Liver (tissue), 8 donors: ENCODE measurements at regions not wholly inside any gene's neighbourhood (a gene's known extent, or its start where the extent isn't known, plus 50 kb on each side); places are given as distances from the start of the nearest gene placed in this dataset.

Experiments used
- DNase-seq: peaks from one replicate; pipeline ENCODE4 v3.0.0-alpha.2; 2017; ENCODE audit warnings: low spot score
- H3K27ac ChIP-seq, 2 donors: one replicate each; pipeline ENCODE4 v1.7.0; 2013; ENCODE audit warnings: inconsistent platforms in 2 of 2, low read length in 2 of 2, control low read depth in 1 of 2, low read depth in 1 of 2, mild to moderate bottlenecking in 1 of 2
- H3K27me3 ChIP-seq, 4 donors: one replicate each; pipeline versions ENCODE4 v1.6.1 to v1.7.0; 2013; ENCODE audit warnings: low read length in 3 of 4, inconsistent platforms in 1 of 4, mild to moderate bottlenecking in 1 of 4, moderate library complexity in 1 of 4; ENCODE audit not compliant: control insufficient read depth in 4 of 4, insufficient read depth in 4 of 4
- H3K36me3 ChIP-seq, 4 donors: one replicate each; pipeline versions ENCODE4 v1.6.1 to v1.7.0; 2013; ENCODE audit warnings: low read length in 3 of 4, mild to moderate bottlenecking in 3 of 4, low read depth in 1 of 4, moderate library complexity in 1 of 4; ENCODE audit not compliant: control insufficient read depth in 4 of 4, insufficient read depth in 3 of 4
- H3K4me1 ChIP-seq, 4 donors: one replicate each; pipeline versions ENCODE4 v1.6.1 to v1.7.0; 2013; ENCODE audit warnings: low read length in 3 of 4, mild to moderate bottlenecking in 3 of 4, moderate library complexity in 1 of 4; ENCODE audit not compliant: control insufficient read depth in 4 of 4, insufficient read depth in 4 of 4
- H3K4me3 ChIP-seq, 3 donors: one replicate each; pipeline versions ENCODE4 v1.6.1 to v1.7.0; 2013; ENCODE audit warnings: low read length in 3 of 3, control low read depth in 1 of 3, low read depth in 1 of 3, mild to moderate bottlenecking in 1 of 3
- H3K9ac ChIP-seq, 2 donors: one replicate each; pipeline ENCODE4 v1.7.0; 2013; ENCODE audit warnings: low read length in 2 of 2, mild to moderate bottlenecking in 2 of 2, moderate library complexity in 2 of 2, control low read depth in 1 of 2, low read depth in 1 of 2
- H3K9me3 ChIP-seq, 4 donors: one replicate each; pipeline versions ENCODE4 v1.6.1 to v1.7.0; 2013; ENCODE audit warnings: low read length in 3 of 4; ENCODE audit not compliant: control insufficient read depth in 4 of 4
- EGR1 ChIP-seq, 2 donors: IDR thresholded peaks; 2 replicates each; pipeline ENCODE4 v1.6.1; 2016 to 2018; ENCODE audit warnings: antibody characterized with exemption in 2 of 2, low read depth in 2 of 2
- FOXA1 ChIP-seq: IDR thresholded peaks from 2 replicates; pipeline ENCODE4 v1.6.1; 2016; ENCODE audit warnings: antibody characterized with exemption
- FOXA2 ChIP-seq: IDR thresholded peaks from 2 replicates; pipeline ENCODE4 v1.6.1; 2016; ENCODE audit warnings: antibody characterized with exemption
- GABPA ChIP-seq, 2 donors: IDR thresholded peaks in 1 of 2; conservative IDR thresholded peaks in 1 of 2; 2 replicates each; pipeline ENCODE4 v1.6.1; 2016; ENCODE audit warnings: antibody characterized with exemption in 2 of 2, mild to moderate bottlenecking in 1 of 2, moderate library complexity in 1 of 2
- HNF4A ChIP-seq, 2 donors: conservative IDR thresholded peaks; 2 replicates each; pipeline ENCODE4 v1.6.1; 2016; ENCODE audit warnings: antibody characterized with exemption in 2 of 2, mild to moderate bottlenecking in 2 of 2
- HNF4G ChIP-seq: IDR thresholded peaks from 2 replicates; pipeline ENCODE4 v1.6.1; 2016; ENCODE audit warnings: antibody characterized with exemption
- JUND ChIP-seq, 2 donors: IDR thresholded peaks; 2 replicates each; pipeline ENCODE4 v1.6.1; 2016; ENCODE audit warnings: antibody characterized with exemption in 2 of 2
- NR2F2 ChIP-seq: IDR thresholded peaks from 2 replicates; pipeline ENCODE4 v1.6.1; 2016; ENCODE audit warnings: antibody characterized with exemption
- RAD21 ChIP-seq, 2 donors: IDR thresholded peaks; 2 replicates each; pipeline ENCODE4 v1.6.1; 2016; ENCODE audit warnings: antibody characterized with exemption in 2 of 2, mild to moderate bottlenecking in 2 of 2
- RXRA ChIP-seq, 2 donors: IDR thresholded peaks; 2 replicates each; pipeline ENCODE4 v1.6.1; 2017 to 2018; ENCODE audit warnings: antibody characterized with exemption in 2 of 2, mild to moderate bottlenecking in 1 of 2
- SP1 ChIP-seq: IDR thresholded peaks from 2 replicates; pipeline ENCODE4 v1.6.1; 2018; ENCODE audit warnings: antibody characterized with exemption, mild to moderate bottlenecking
- TAF1 ChIP-seq: conservative IDR thresholded peaks from 2 replicates; pipeline ENCODE4 v1.6.1; 2016; ENCODE audit warnings: antibody characterized with exemption, mild to moderate bottlenecking
- YY1 ChIP-seq: IDR thresholded peaks from 2 replicates; pipeline ENCODE4 v1.6.1; 2016; ENCODE audit warnings: antibody characterized with exemption, mild to moderate bottlenecking
- WGBS: extraction: QIAGEN DNeasy Blood & Tissue Kit; methylation state at CpG from one replicate; pipeline ENCODE4 v1.1.7; 2013; 5-methylcytosine and 5-hydroxymethylcytosine counted together
- TF ChIP-seq, protein P1 (sequence below): fragments of 150-350 bp; IDR thresholded peaks from 2 replicates; pipeline ENCODE4 v1.5.1; 2017; ENCODE audit warnings: improper control_type of control experiment, low read depth, low read length; ENCODE audit not compliant: missing input control
- TF ChIP-seq, protein P2 (sequence below): IDR thresholded peaks from 2 replicates; pipeline ENCODE4 v1.6.1; 2016; ENCODE audit warnings: antibody characterized with exemption, mild to moderate bottlenecking
- TF ChIP-seq, protein P3 (sequence below): IDR thresholded peaks from 2 replicates; pipeline ENCODE4 v1.6.1; 2016; ENCODE audit warnings: antibody characterized with exemption
- TF ChIP-seq, protein P4 (sequence below): IDR thresholded peaks from 2 replicates; pipeline ENCODE4 v1.6.1; 2016; ENCODE audit warnings: antibody characterized with exemption
- TF ChIP-seq, protein P5 (sequence below): IDR thresholded peaks from 2 replicates; pipeline ENCODE4 v1.6.1; 2016; ENCODE audit warnings: antibody characterized with exemption
- donor health status: healthy.
- donor health status: healthy.
- donor health status: healthy.
- donor health status: healthy.
- donor health status: healthy.

DNA sequence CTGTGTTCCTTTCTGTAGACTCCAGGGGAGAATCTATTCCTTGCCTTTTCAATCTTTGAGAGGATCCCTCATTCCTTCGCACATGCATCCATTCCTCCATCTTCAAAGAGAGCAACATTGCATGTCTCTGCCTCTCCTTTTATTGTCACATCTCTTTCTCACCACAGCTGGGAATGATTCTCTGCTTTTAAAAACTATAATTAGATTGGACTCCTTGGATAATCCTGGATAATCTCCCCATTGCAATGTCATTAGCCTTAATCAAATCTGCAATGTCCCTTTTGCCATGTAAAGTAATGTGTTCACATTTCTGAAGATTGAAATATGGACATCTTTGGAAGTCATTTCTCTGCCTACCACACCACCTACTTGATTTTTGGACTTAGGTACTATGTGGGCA lies 750.1 kb downstream of the COL12A1 start:
- no peaks in the 10 kb centered on the region for H3K4me1 ChIP-seq
- WGBS: 96% methylated on average over 1 of the region's 1 CpG
- H3K4me3 ChIP-seq: no peak overlapping the region
- H3K27ac ChIP-seq: no peak overlapping the region
- peaks cover 0 to 2% (median 0%) of the 10 kb centered on the region in 4 donors for H3K27me3 ChIP-seq
- H3K9me3 ChIP-seq: no peaks in the 10 kb centered on the region
- H3K36me3 ChIP-seq: no peaks in the 10 kb centered on the region
- no peak overlapping the region for H3K9ac ChIP-seq
- TF ChIP-seq EGR1 (IDR thresholded peaks at IDR 0.05; ENCODE audit: low read depth in 2 of 2) (no peak), TAF1 (no peak), GABPA (IDR thresholded peaks at IDR 0.05 in 1 of 2, conservative IDR thresholded peaks at IDR 0.05 in 1 of 2) (no peak), HNF4G (no peak), RAD21 (IDR thresholded peaks at IDR 0.05) (no peak), FOXA1 (no peak), NR2F2 (no peak), SP1 (no peak), JUND (IDR thresholded peaks at IDR 0.05) (no peak), FOXA2 (no peak), RXRA (IDR thresholded peaks at IDR 0.05) (no peak), HNF4A (conservative IDR thresholded peaks at IDR 0.05) (no peak), YY1 (no peak)
- TF ChIP-seq, protein P1, sequence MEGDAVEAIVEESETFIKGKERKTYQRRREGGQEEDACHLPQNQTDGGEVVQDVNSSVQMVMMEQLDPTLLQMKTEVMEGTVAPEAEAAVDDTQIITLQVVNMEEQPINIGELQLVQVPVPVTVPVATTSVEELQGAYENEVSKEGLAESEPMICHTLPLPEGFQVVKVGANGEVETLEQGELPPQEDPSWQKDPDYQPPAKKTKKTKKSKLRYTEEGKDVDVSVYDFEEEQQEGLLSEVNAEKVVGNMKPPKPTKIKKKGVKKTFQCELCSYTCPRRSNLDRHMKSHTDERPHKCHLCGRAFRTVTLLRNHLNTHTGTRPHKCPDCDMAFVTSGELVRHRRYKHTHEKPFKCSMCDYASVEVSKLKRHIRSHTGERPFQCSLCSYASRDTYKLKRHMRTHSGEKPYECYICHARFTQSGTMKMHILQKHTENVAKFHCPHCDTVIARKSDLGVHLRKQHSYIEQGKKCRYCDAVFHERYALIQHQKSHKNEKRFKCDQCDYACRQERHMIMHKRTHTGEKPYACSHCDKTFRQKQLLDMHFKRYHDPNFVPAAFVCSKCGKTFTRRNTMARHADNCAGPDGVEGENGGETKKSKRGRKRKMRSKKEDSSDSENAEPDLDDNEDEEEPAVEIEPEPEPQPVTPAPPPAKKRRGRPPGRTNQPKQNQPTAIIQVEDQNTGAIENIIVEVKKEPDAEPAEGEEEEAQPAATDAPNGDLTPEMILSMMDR: no peak
- TF ChIP-seq, protein P2, sequence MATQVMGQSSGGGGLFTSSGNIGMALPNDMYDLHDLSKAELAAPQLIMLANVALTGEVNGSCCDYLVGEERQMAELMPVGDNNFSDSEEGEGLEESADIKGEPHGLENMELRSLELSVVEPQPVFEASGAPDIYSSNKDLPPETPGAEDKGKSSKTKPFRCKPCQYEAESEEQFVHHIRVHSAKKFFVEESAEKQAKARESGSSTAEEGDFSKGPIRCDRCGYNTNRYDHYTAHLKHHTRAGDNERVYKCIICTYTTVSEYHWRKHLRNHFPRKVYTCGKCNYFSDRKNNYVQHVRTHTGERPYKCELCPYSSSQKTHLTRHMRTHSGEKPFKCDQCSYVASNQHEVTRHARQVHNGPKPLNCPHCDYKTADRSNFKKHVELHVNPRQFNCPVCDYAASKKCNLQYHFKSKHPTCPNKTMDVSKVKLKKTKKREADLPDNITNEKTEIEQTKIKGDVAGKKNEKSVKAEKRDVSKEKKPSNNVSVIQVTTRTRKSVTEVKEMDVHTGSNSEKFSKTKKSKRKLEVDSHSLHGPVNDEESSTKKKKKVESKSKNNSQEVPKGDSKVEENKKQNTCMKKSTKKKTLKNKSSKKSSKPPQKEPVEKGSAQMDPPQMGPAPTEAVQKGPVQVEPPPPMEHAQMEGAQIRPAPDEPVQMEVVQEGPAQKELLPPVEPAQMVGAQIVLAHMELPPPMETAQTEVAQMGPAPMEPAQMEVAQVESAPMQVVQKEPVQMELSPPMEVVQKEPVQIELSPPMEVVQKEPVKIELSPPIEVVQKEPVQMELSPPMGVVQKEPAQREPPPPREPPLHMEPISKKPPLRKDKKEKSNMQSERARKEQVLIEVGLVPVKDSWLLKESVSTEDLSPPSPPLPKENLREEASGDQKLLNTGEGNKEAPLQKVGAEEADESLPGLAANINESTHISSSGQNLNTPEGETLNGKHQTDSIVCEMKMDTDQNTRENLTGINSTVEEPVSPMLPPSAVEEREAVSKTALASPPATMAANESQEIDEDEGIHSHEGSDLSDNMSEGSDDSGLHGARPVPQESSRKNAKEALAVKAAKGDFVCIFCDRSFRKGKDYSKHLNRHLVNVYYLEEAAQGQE: no peak
- TF ChIP-seq, protein P3, sequence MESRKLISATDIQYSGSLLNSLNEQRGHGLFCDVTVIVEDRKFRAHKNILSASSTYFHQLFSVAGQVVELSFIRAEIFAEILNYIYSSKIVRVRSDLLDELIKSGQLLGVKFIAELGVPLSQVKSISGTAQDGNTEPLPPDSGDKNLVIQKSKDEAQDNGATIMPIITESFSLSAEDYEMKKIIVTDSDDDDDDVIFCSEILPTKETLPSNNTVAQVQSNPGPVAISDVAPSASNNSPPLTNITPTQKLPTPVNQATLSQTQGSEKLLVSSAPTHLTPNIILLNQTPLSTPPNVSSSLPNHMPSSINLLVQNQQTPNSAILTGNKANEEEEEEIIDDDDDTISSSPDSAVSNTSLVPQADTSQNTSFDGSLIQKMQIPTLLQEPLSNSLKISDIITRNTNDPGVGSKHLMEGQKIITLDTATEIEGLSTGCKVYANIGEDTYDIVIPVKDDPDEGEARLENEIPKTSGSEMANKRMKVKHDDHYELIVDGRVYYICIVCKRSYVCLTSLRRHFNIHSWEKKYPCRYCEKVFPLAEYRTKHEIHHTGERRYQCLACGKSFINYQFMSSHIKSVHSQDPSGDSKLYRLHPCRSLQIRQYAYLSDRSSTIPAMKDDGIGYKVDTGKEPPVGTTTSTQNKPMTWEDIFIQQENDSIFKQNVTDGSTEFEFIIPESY: no peak
- TF ChIP-seq, protein P4, sequence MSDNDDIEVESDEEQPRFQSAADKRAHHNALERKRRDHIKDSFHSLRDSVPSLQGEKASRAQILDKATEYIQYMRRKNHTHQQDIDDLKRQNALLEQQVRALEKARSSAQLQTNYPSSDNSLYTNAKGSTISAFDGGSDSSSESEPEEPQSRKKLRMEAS: no peak
- TF ChIP-seq, protein P5, sequence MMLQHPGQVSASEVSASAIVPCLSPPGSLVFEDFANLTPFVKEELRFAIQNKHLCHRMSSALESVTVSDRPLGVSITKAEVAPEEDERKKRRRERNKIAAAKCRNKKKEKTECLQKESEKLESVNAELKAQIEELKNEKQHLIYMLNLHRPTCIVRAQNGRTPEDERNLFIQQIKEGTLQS: no peak
- DNase-seq: no peak

DNA sequence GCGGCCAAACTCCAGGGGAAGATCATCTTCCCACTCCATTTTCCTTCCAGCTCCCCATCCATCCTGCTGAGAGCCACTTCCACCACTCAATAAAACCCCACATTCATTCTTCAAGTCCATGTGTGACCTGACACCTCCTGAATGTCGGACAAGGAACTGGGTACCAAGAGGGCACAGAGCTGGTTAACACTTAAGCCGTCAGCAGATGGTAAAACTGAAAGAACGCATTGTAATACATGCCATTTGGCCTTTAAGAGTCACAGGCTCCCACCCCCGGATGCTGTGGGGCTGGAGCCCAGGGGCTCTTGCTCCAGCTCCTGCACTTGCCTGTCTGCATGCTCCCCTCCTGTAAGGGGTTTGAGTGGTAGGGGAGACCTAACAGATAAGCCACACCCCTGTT lies 753.9 kb downstream of the COL12A1 start:
- no peaks in the 10 kb centered on the region for H3K36me3 ChIP-seq
- WGBS: 68% methylated on average over 5 of the region's 5 CpGs
- H3K9ac ChIP-seq: no peak overlapping the region
- no peak for DNase-seq
- no peaks in the 10 kb centered on the region for H3K9me3 ChIP-seq
- no peak overlapping the region for H3K27ac ChIP-seq
- H3K27me3 ChIP-seq: peaks cover 0 to 2% (median 0%) of the 10 kb centered on the region in 4 donors
- no peak overlapping the region for H3K4me3 ChIP-seq
- no peaks in the 10 kb centered on the region for H3K4me1 ChIP-seq
- TF ChIP-seq GABPA (IDR thresholded peaks at IDR 0.05 in 1 of 2, conservative IDR thresholded peaks at IDR 0.05 in 1 of 2) (no peak), EGR1 (IDR thresholded peaks at IDR 0.05; ENCODE audit: low read depth in 2 of 2) (no peak)
- TF ChIP-seq, protein P2: no peak
- TF ChIP-seq, protein P1: no peak
